NCI-H1048 (cell line): ENCODE measurements at regions not wholly inside any gene's neighbourhood (a gene's known extent, or its start where the extent isn't known, plus 50 kb on each side); places are given as distances from the start of the nearest gene placed in this dataset.

Experiments
- DNase-seq: peaks from one replicate; lab custom pipeline; 2025; lab: John Stamatoyannopoulos, UW

DNA sequence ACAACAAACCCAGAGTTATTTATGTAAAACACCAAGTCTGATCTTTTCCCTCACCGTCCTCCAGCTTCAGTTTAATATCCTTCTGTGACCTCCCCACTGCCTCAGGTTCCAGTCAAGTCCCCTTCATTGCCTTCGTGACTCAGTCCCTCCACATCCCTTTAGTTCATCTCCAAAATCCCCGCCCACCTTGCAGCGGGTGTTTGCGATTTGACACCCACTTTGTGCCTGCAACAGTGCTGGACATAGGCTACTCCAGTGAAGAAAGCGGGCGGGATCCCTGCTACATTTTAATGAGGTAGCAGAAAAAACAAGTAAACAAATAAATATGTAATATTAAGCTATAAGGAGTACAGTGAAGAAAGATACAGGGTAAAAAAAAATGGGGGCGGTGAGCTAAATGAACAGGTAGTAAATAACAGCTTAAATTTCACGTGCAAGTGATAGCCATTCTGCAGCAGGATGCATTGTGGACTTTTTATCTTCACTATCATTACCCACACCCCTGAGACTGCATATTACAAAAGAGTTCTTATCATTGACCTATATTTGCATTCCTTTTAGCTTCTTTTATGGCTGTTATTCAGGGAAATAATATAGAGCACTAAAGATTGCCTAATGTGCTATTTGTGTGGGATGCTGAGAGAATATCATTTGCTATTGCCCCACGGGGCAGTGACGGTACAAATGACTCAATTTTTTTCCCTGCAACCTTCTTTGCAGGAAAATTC lies 222.8 kb upstream of the NUDT4 start:
- no peak for DNase-seq

DNA sequence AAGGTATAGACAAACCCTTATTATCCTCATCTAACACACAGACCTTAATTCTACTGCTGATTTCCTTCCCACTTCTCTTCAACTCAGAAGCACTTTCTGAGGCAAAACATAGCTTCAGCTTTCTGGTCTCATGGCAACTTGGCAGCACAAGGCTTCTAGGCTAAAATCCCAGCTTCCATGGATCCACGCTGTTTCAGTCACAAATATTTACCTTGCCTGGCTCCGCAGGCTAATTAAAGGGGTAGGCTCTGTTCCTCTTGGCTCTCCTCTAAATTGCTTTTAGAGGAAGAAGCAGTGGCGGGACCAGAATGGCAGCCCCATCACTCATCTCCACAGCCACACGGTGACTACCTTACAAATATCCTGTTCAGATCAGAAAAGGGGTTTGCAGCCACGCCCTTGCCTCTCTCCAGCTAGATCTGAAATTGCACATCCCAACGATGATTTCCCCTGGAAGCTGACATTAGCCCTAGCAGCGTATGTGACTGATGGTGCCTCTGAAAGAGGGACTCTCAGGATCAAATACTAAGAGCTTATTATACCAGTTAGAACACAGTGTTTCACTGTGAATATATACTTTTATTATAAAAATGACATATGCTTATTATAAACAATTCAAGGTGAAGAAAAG lies 221.5 kb upstream of the NUDT4 start:
- no peak for DNase-seq

DNA sequence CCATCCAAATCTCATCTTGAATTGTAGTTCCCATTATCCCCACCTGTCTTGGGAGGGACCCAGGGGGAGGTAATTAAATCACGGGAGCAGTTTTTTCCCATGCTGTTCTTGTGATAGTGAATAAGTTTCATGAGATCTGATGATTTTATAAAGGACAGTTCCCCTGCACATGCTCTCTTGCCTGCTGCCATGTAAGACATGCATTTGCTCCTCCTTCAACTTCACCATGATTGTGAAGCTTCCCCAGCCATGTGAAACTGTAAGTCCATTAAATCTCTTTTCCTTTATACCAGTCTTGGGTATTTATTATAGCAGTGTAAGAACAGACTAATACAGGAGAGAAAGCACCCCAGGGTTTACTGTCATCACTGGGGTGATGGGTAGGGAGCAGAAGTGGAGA lies 220.4 kb upstream of the NUDT4 start:
- DNase-seq: no peak

DNA sequence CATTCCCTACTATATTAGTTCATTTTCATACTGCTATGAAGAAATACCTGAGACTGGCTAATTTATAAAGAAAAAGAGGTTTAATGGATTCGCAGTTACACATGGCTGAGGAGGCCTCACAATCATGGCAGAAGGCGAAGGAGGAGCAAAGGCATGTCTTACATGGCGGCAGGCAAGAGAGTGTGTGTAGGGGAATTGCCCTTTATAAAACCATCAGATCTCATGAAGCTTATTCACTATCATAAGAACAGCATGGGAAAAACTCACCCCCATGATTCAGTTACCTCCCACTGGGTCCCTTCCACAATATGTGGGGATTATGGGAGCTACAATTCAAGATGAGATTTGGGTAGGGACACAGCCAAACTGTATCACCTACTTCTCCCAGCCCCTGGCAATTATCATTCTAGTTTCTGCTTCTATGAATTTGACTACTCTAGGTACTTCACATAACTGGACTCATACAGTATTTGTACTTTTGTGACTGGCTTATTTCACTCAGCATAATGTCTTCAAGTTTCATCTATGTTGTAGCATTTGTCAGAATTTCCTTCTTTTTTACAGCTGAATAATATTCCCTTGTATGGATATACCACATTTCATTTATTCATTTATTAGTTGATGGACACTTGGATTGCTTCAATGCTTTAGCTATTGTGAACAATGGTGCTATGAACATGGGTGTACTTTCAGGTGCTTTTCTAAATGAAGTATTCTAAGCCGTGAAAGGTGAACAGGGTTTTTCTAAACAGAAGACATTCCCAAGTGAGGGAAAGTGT lies 219.5 kb upstream of the NUDT4 start:
- DNase-seq: no peak

DNA sequence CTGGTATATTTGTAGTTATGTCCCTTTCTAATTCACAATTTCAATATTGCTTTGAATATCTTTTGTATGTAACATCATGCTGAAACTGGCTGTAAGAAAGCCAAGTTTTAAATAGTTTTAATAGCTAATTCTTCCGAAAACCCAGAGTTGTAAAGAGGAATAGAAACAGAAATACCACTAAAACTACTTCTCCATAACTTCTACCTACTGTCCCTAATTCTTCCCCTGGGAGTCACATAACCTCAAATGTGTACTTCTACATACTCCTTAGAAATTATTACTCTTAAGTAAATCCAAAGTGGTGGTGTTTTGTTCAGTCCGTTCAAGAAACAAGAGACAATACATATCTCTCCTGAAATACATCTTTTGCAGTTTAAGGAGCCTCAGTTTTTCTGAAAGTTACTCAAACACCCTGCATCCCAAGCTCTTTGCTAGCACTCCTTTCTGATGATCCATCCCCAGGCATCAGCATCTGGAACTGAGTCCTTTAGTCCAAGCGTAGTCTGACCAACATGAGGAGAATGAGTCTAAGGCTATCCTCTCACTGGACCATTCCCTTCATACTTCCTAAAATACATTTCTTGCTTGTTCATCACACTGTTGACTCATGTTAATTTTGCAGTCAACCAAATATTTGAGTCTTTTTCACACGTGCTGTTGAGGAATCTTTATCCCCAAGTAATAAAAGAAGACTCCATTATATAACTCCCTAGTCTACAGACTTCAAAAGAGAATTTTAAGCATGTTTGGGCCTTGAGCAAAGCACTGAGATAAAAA lies 214.3 kb upstream of the NUDT4 start:
- DNase-seq: no peak

DNA sequence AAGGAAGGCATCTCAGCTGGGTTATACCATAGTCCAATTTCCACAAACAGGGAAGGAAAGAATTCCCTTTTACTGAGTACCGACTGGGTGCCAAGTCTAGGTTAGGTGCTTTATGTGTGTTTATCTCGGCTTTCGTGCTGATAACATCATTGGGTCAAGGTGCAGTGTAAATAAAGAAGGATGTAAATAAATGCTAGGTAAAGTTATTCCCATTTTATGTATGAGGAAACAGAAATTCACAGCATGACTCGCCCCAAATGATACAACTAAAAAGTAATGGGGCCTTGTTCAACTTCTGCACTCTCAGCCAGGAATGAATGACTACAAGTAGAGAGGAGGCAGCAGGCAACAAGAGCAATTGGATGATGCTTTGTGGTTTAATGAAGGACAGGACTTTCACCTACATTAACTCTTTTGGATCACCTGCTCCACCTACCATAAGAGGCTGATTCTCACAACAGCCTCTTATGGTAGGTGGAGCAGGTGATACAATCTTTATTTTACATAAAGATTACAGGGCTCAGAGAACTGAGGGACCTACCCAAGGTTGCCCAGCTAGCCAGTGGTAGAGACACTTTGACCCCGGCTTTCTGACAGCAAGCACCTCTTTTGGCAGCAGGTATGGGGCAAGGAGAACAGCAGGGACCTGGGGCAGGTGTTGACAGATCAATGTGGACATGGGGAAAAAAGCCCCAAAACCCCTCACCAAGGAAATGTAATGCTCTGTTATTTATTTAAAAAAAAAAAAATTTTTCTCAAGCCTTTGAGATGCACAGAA lies 213.4 kb upstream of the NUDT4 start:
- no peak for DNase-seq

DNA sequence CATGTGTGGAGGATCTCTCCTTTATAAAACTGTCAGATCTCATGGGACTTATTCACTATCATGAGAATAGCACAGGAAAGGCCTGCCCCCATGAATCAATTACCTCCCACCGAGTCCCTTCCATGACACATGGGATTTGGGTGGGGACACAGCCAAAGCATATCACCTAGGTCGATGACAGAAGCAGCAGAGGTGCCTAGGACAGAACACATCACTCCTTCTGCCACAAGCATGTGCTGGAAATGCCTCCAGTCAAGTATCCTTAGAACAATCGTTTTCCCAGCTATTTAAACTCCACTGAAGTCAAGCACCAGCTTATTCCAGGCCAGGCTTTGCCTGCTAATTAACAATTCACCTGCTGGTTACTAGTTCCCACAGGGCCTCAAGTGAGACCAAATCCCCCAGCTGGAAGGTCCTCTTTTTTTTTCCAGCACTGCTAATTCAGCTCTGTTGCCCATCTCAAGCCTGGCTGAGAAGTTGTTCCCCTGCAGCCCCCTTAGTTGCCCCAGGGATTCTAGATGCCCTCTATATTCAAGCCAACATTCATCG lies 212.3 kb upstream of the NUDT4 start:
- DNase-seq: no peak

DNA sequence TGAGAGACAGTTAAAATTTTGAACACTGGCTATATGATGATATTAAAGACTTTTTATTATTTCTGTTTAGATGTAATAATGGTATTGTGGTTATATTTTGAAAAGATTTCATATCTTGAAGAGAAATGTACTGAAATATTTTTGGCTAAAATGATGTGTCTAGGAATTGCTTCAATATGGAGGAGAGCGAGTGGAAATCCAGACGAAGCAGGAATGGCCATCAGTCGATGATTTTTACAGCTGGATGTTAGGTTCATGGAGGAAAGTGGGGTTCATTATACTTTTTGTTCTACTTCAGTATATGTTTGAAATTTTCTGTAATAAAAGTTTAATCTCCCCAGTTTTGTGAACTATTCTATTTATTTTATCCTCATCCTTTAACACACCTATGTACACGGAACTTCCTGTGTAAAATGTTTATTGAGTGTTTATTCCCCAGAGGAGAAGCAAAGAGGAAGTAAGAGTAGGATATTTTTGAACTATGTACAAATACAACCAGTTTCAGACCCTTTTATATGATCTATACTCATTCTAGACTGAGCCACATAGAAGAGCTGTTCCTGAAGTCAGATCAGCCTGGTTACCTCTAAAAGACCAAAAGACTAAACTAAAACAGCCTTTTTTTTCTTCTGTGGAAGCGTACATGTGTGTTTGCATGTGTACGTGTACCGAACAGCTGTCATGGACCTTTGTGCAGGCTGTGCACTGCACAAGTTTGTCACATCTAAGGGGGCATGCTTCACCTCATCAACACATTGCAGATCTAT lies 211.0 kb upstream of the NUDT4 start:
- no peak for DNase-seq

DNA sequence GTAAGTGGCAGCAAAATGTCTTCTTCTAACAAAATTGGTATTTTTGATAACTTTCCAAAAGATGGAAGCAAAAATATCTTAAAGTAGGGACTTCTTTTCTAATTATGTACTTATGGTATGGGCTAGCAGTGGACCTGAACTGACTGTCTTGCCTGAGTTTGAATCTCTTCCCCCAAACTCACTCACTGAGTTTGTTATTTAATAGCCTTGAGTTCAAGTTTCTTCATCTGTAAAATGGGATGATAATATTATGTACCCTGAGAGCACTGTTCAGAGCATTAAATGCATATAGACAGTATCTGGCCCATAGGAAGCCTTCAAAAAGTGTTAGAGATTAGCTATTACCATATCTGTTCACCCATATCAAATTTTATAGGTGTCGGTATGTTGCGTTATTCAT lies 210.4 kb upstream of the NUDT4 start:
- no peak for DNase-seq

DNA sequence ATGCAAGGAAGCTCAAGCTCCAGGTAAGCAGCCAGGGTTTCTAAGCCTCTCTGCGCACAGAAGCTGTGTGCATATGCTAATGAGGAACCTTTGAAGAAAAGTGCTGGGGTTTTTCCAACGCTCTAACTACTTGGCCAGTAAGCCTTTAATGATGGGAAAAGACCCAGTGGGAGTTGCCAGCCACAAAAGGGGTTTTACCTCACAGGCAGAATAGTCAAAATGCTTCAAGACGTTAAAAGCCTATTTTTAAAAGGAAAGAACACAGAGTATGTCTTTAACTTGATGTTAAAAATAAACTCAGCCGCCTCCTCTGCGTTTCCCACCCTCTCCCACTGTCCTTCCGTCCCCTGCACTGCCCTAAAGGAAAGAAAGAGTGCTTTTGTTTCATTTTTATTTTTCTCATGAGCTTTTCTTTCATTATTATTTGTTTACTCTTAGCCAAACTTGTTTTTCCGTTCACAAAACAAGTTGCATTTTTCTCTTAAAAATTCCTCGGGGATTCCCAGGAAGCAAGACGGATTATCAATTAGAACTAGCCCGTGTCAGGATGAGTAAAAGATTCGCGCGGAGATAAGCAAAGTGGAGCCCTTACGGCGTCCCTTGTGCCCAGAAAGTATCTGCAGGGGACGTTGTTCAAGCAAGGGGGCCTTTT lies 209.8 kb upstream of the NUDT4 start:
- no peak for DNase-seq

DNA sequence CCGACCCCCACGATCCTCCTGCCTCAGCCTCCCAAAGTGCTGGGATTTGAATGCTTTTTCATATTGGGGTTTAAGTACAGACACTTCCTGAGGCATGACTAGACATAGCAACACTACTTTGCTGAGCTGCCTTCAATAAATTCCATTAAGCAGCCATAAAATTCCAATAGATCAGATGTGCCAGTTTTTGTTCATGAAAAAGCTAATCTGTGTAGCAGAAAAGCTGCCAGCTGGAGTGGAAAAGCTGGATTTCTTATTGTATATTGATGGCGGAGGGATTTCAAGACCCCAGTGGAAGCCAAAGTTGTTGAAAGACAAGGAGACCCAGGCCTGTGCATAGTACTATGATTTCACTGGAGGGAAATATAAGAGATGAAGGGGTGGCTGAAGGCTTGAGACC lies 209.0 kb upstream of the NUDT4 start:
- DNase-seq: no peak

DNA sequence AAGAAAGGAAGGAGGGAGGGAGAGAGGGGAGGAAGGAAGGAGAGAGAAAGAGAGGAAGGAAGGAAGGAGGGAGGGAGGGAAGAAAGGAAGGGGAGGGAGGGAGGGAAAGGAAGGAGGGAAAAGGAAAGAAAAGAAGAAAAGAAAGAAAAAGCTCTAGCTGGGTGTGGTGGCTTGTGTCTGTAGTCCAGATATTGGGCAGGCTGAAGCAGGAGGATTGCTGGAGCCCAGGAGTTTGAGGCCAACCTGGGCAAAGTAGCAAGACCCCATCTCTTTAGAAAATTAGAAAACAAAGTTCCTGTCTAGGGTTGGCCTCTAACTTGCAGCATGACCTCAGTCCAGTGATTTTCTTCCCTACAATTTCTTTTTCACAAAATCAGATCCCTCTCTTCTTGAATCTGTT lies 208.2 kb upstream of the NUDT4 start:
- no peak for DNase-seq

DNA sequence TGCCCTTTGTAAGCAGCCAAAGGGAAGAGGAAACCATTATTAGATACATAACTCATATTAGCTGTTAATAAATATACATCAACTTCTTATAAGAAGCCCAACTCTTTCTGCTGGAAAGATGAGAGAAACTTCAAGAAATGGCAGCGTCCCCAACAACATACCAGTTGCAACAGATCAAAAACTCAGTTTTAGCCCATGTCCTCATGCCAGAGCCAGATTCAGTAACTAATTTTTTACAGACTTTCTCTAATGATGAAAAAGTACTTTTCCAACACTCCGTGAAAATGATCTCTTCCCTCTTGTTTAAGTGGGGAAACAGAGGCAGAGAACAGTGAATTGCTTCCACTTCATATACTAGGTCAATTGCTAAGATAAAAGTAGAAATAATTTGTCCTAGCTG lies 206.8 kb upstream of the NUDT4 start:
- DNase-seq: no peak

DNA sequence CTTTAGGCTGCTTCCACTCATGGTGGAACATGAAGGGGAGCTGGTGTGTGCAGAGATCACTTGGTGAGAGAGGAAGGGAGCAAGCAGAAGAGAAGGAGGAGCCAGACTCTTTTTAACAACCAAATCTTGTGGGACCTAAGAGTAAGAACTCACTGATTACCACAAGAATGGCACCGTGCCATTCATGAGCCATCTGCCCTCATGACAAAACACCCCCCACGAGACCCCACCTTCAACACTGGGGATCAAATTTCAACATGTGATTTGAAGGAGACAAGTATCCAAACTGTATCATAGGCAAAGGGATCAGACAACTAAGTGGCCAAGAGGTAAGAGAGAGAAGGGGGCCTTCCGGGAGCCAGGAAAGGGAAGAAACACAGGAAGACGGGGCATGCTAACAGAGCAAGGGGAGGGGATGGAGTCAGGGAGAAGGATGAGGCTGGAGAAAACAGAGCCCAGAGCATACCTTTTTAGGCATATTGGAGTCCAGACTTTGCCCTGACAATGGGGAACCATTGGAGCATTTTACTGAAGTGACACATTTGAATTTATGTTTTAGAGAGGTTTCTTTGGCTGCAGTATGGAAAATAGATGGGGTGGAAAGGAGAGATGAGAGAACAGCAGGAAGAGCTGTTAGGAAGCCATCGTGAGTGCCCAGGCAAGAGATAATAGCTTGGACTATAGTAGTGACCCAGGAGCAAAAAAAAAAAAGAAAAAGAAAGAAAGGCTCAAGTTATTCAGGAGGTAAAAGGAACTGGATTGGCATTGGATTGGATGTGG lies 204.4 kb upstream of the NUDT4 start:
- no peak for DNase-seq

DNA sequence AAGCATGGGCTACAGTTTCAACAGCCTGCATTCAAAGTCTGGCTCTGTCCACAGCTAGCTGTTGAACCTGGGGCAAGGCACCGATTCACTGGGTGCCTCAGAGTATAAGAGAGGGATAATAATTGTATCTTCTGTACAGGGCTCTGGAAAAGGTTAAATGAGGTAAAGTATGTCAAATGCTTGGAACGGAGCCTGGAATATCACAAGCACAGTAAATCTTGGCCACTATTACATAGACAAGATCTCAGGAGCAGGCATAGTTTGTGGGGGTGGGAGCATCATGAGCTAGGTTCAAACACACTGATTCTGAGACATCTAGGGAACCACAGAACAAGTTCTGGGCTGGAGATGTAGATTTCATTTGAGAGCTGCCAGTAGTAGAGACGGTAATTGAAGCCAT lies 203.7 kb upstream of the NUDT4 start:
- no peak for DNase-seq

DNA sequence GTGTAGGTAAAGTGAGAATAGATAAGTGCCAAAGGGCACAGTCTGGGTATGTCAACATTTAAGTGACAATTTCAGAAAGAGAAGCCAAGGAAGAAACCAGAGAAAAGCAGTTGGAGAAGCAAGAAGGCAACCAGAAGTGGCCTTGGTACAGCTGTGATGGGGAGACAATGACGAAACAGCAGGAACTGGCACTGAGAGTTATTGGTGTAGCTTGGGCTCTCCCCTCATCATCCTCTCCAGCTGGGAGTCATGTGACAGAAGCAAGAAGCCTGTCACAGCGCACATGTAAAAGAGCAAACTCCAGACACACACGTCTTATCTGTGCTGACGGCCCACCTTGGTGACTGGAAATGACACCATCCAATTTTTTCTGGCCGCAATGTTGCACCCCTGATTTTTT lies 203.3 kb upstream of the NUDT4 start:
- no peak for DNase-seq

DNA sequence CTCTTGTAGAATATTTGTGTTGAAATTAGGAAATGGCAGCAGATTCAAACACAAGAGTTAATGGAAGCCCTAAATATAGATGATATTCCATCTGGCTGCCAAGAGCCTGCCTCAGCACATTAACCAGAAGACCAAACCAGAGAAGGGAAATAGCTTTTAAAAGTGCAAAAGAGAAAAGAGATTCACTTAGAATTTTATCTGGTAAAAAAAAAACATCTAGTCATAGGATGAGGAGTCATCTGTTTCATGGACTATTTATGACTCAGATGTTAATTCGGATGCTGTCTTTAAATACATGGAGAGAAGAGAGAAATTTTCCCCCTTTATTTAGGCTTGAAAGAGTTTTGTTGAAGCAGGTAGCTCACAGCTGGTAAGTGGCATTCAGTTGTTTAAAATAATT lies 201.6 kb upstream of the NUDT4 start:
- DNase-seq: no peak

DNA sequence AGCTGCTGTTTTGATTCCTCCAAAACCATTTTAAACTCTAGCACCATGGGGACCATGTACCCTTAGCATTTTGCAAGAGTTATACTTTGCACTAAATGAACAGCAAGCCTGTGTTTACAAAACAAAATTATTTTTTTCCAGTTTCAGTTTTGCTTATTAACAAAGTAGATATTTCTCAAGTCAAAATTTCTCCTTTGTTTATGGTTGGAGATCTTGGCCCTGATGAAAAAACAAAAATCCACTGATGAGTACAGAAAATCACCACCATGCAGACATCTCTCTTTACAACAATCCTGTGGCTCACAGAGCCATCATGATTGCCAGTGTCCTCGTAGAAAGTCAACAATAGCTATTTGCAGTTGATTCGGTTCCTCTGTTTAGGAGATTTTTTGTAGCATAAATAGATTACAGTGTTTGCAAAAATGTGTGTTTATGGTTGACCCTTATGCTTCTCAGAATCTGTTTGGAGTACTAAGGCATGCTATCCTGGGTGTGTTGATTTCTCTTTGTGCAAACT lies 201.1 kb upstream of the NUDT4 start:
- DNase-seq: no peak
